ENCODE measurements at regions not wholly inside any gene's neighbourhood (a gene's known extent, or its start where the extent isn't known, plus 50 kb on each side); places are given as distances from the start of the nearest gene placed in this dataset.

GRCh38 chr5:105924366-105924765 lies 1746.4 kb downstream of the EFNA5 start:
- Histone ChIP-seq H3K27ac (no peak overlapping the region), H3K9me3 (no peaks in the 10 kb centered on the region), H3K27me3 (no peaks in the 10 kb centered on the region), H3K36me3 (no peaks in the 10 kb centered on the region), H3K4me1 (no peaks in the 10 kb centered on the region), H3K4me3 (no peak overlapping the region)
- intact Hi-C loops (cut with DNase I): no loop called here
- 77 to 82% methylated on average over 2 of the region's 2 CpGs for WGBS, 2 donors
- no peak for DNase-seq
- TF ChIP-seq CTCF (IDR thresholded peaks at IDR 0.05) (no peak), POLR2A (IDR thresholded peaks at IDR 0.05) (no peak), EP300 (IDR thresholded peaks at IDR 0.05) (no peak)

GRCh38 chr5:105922574-105922973 lies 1748.2 kb downstream of the EFNA5 start:
- no peak overlapping the region for H3K27ac ChIP-seq
- intact Hi-C loops (cut with DNase I): no loop called here
- TF ChIP-seq CTCF (IDR thresholded peaks at IDR 0.05) (no peak), POLR2AphosphoS5 (IDR thresholded peaks at IDR 0.05) (no peak), POLR2A (IDR thresholded peaks at IDR 0.05) (no peak), EP300 (IDR thresholded peaks at IDR 0.05) (no peak)
- no peaks in the 10 kb centered on the region for H3K4me1 ChIP-seq
- H3K4me3 ChIP-seq: no peak overlapping the region
- DNase-seq: no peak
- no peaks in the 10 kb centered on the region for H3K36me3 ChIP-seq
- WGBS, 2 donors: 80 to 90% methylated on average over 1 of the region's 1 CpG
- H3K9me3 ChIP-seq: no peaks in the 10 kb centered on the region
- H3K27me3 ChIP-seq: no peaks in the 10 kb centered on the region

- intact Hi-C loops (cut with DNase I): no loop called here
- Histone ChIP-seq H3K27ac (no peak overlapping the region), H3K27me3 (no peaks in the 10 kb centered on the region), H3K9me3 (no peaks in the 10 kb centered on the region), H3K4me1 (no peaks in the 10 kb centered on the region), H3K4me3 (no peak overlapping the region), H3K36me3 (no peaks in the 10 kb centered on the region)
- TF ChIP-seq EP300 (IDR thresholded peaks at IDR 0.05) (no peak), CTCF (IDR thresholded peaks at IDR 0.05) (no peak), POLR2AphosphoS5 (IDR thresholded peaks at IDR 0.05) (no peak), POLR2A (IDR thresholded peaks at IDR 0.05) (no peak)
- no peak for DNase-seq
Observed at GRCh38 chr5:105922080-105922479, 1748.7 kb downstream of the EFNA5 start.

GRCh38 chr5:105917189-105917588 lies 1753.5 kb downstream of the EFNA5 start:
- Histone ChIP-seq H3K27me3 (no peaks in the 10 kb centered on the region), H3K4me1 (no peaks in the 10 kb centered on the region), H3K36me3 (no peaks in the 10 kb centered on the region), H3K4me3 (no peak overlapping the region), H3K27ac (no peak overlapping the region), H3K9me3 (no peaks in the 10 kb centered on the region)
- intact Hi-C loops (cut with DNase I): no loop called here
- no peak for TF ChIP-seq POLR2AphosphoS5 (IDR thresholded peaks at IDR 0.05)
- 15 to 45% methylated on average over 1 of the region's 1 CpG for WGBS, 2 donors
- no peak for DNase-seq

GRCh38 chr5:105907016-105907415 lies 1763.7 kb downstream of the EFNA5 start:
- Histone ChIP-seq H3K27me3 (no peaks in the 10 kb centered on the region), H3K27ac (no peak overlapping the region), H3K9me3 (no peaks in the 10 kb centered on the region), H3K4me3 (no peak overlapping the region), H3K36me3 (no peaks in the 10 kb centered on the region), H3K4me1 (no peaks in the 10 kb centered on the region)
- WGBS, 2 donors: 73 to 88% methylated on average over 2 of the region's 2 CpGs
- intact Hi-C loops (cut with DNase I): no loop called here
- DNase-seq: no peak
- no peak for TF ChIP-seq EP300 (IDR thresholded peaks at IDR 0.05)
- TF ChIP-seq CTCF (IDR thresholded peaks at IDR 0.05): no peak
- TF ChIP-seq POLR2AphosphoS5 (IDR thresholded peaks at IDR 0.05): no peak
- TF ChIP-seq POLR2A (IDR thresholded peaks at IDR 0.05): no peak

Measured in sigmoid colon (tissue), 6 donors.